ENCODE measurements at regions not wholly inside any gene's neighbourhood (a gene's known extent, or its start where the extent isn't known, plus 50 kb on each side); places are given as distances from the start of the nearest gene placed in this dataset.

GRCh38 chr12:111256629-111257434, 112.1 kb downstream of the PHETA1 start:
- TF ChIP-seq POLR2A (IDR thresholded peaks at IDR 0.05) (no peak), CTCF (IDR thresholded peaks at IDR 0.05) (no peak)

All from heart left ventricle (tissue), 13 donors.